Thoracic aorta (tissue), 2 donors: ENCODE measurements at regions not wholly inside any gene's neighbourhood (a gene's known extent, or its start where the extent isn't known, plus 50 kb on each side); places are given as distances from the start of the nearest gene placed in this dataset.

Experiments used
- ATAC-seq: fragments of 150-250 bp; one replicate; pipeline ENCODE4 v1.8.0; 2017; ENCODE audit warnings: low read depth; ENCODE audit not compliant: insufficient number of reproducible peaks, low FRiP score
- DNase-seq: peaks from one replicate; pipeline ENCODE4 v3.0.0-alpha.2; 2020; ENCODE audit warnings: low spot score
- H3K27ac ChIP-seq, 2 donors: fragments of 200-600 bp; sonication (generic); 1 replicate in 1 of 2; 2 replicates in 1 of 2; pipeline ENCODE4 v1.5.1; 2016; ENCODE audit warnings: mild to moderate bottlenecking in 2 of 2, moderate library complexity in 2 of 2
- H3K27me3 ChIP-seq: fragments of 200-600 bp; sonication (generic); replicated peaks from 2 replicates; pipeline ENCODE4 v1.6.0; 2016; ENCODE audit warnings: mild to moderate bottlenecking; ENCODE audit not compliant: insufficient read depth
- H3K36me3 ChIP-seq: fragments of 200-600 bp; sonication (generic); one replicate; pipeline ENCODE4 v1.5.1; 2016
- H3K4me1 ChIP-seq, 2 donors: fragments of 200-600 bp; sonication (generic); 1 replicate in 1 of 2; 2 replicates in 1 of 2; pipeline versions ENCODE4 v1.5.1 to v1.6.0; 2016; ENCODE audit warnings: low read depth in 2 of 2, mild to moderate bottlenecking in 1 of 2; ENCODE audit not compliant: control insufficient read depth in 1 of 2
- H3K4me3 ChIP-seq: fragments of 200-600 bp; sonication (generic); 2 replicates; pipeline ENCODE4 v1.5.1; 2016; ENCODE audit warnings: mild to moderate bottlenecking
- H3K9me3 ChIP-seq: fragments of 200-600 bp; sonication (generic); 2 replicates; pipeline ENCODE4 v1.5.1; 2016
- CTCF ChIP-seq: fragments of 200-600 bp; sonication (generic); IDR thresholded peaks from one replicate; pipeline ENCODE4 v1.5.1; 2019; ENCODE audit warnings: antibody characterized with exemption

GRCh38 chr5:103464835-103465484, 97.6 kb downstream of the NUDT12 start:
- no peak for TF ChIP-seq CTCF
- H3K9me3 ChIP-seq, result no peaks in the 10 kb centered on the region
- H3K27ac ChIP-seq, result no peak overlapping the region
- ATAC-seq, result no peak
- no peaks in the 10 kb centered on the region for H3K36me3 ChIP-seq
- DNase-seq, result no peak
- H3K27me3 ChIP-seq, result no peaks in the 10 kb centered on the region
- H3K4me3 ChIP-seq, result no peak overlapping the region
- H3K4me1 ChIP-seq, result no peaks in the 10 kb centered on the region

- DNase-seq, result no peak
- H3K36me3 ChIP-seq, result no peaks in the 10 kb centered on the region
- no peak for ATAC-seq
- H3K9me3 ChIP-seq, result no peaks in the 10 kb centered on the region
- no peaks in the 10 kb centered on the region for H3K27me3 ChIP-seq
- H3K4me3 ChIP-seq, result no peak overlapping the region
- no peak for TF ChIP-seq CTCF
- no peaks in the 10 kb centered on the region for H3K4me1 ChIP-seq
- H3K27ac ChIP-seq, result no peak overlapping the region
Observed at GRCh38 chr5:103463261-103463660, 99.3 kb downstream of the NUDT12 start.

- no peaks in the 10 kb centered on the region for H3K9me3 ChIP-seq
- H3K4me1 ChIP-seq, result no peaks in the 10 kb centered on the region
- DNase-seq (no peak), ATAC-seq (no peak)
- no peaks in the 10 kb centered on the region for H3K36me3 ChIP-seq
- no peak overlapping the region for H3K27ac ChIP-seq
- no peak overlapping the region for H3K4me3 ChIP-seq
- TF ChIP-seq CTCF, result no peak
- H3K27me3 ChIP-seq, result no peaks in the 10 kb centered on the region
Observed at GRCh38 chr5:103461243-103461642, 101.3 kb downstream of the NUDT12 start.

- Histone ChIP-seq H3K4me1 (no peaks in the 10 kb centered on the region), H3K4me3 (no peak overlapping the region), H3K27ac (no peak overlapping the region), H3K9me3 (no peaks in the 10 kb centered on the region), H3K36me3 (no peaks in the 10 kb centered on the region), H3K27me3 (no peaks in the 10 kb centered on the region)
- ATAC-seq (no peak), DNase-seq (no peak)
- no peak for TF ChIP-seq CTCF
Observed at GRCh38 chr5:103458497-103459040, 104.0 kb downstream of the NUDT12 start.

GRCh38 chr5:103456476-103456875, 106.1 kb downstream of the NUDT12 start:
- Histone ChIP-seq H3K4me1 (peaks cover 8 to 15% of the 10 kb centered on the region in 2 donors), H3K36me3 (no peaks in the 10 kb centered on the region), H3K27ac (no peak overlapping the region), H3K4me3 (no peak overlapping the region), H3K27me3 (no peaks in the 10 kb centered on the region), H3K9me3 (no peaks in the 10 kb centered on the region)
- no peak for TF ChIP-seq CTCF
- ATAC-seq, result no peak
- DNase-seq, result no peak
